T-helper 2 cell (primary cell): ENCODE measurements at regions not wholly inside any gene's neighbourhood (a gene's known extent, or its start where the extent isn't known, plus 50 kb on each side); places are given as distances from the start of the nearest gene placed in this dataset.
"Not testable (repeated sequence)": the region's sequence is repeated elsewhere in the genome, so short reads cannot be mapped to it uniquely, and the experiment has no call there.

Experiments
- DNase-seq, 5 experiments: peaks; one replicate each; pipeline versions ENCODE4 v3.0.0 to v3.0.0-alpha.2; 2012 to 2022

DNA sequence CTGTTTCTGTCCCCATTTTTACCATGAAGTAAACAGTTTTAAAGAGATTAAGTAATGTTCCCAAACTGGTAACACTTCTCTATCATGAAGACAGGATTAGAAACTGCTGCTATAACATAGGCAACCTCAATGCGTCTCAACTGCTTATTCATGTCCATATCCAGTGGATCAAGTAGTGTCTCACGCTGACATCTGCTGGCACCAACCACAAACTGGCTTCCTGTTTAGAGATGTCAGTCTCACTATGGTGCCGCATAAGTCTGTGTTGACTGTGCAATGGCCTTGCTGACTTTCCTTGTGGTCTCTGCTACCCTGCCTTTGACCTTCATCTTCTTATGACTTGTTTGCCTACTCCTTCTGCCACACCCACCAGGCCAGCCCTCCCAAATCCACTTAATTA, 369.6 kb upstream of the DPP6 start:
- DNase-seq: peak in 1 of 5 experiments; percentile 9

- DNase-seq: no peak
Observed at GRCh38 chr7:153696242-153696641, 356.0 kb upstream of the DPP6 start.

GRCh38 chr7:153698046-153698445, 354.2 kb upstream of the DPP6 start:
- DNase-seq: no peak

GRCh38 chr7:153701678-153702077, 350.5 kb upstream of the DPP6 start:
- no peak for DNase-seq

- DNase-seq: not testable (repeated sequence)
Observed at GRCh38 chr7:153723892-153724291, 328.3 kb upstream of the DPP6 start.

DNA sequence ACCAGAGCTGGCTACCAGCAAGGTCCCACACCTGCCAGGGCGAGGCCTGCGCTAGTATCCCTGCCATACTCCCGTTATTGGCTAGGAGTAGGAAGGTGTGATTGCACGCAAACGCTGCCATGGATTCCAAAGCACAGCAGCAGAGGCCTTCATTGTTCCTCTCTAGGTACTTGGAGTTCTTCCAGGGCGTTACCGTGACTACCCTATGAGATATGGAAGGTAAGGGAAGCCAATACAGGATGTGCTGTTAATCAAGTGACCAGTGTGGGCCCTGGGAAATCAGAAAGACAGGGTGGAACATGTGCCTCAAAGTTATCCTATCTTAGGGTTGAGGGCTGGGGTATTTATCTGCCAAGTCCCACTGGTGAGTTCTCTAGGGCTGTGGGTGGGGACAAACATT, 320.7 kb upstream of the DPP6 start:
- not testable (repeated sequence) for DNase-seq

- not testable (repeated sequence) for DNase-seq
Observed at GRCh38 chr7:153743434-153743833, 308.8 kb upstream of the DPP6 start.

- not testable (repeated sequence) for DNase-seq
Observed at GRCh38 chr7:153747969-153748368, 304.2 kb upstream of the DPP6 start.

GRCh38 chr7:153748885-153749284, 303.3 kb upstream of the DPP6 start:
- not testable (repeated sequence) for DNase-seq

GRCh38 chr7:153765869-153766268, 286.3 kb upstream of the DPP6 start:
- DNase-seq: not testable (repeated sequence)

GRCh38 chr7:153766926-153767325, 285.3 kb upstream of the DPP6 start:
- DNase-seq: not testable (repeated sequence)

- peak in 1 of 5 experiments; percentile 10 for DNase-seq
Observed at GRCh38 chr7:153772966-153773365, 279.2 kb upstream of the DPP6 start.

- DNase-seq: not testable (repeated sequence)
Observed at GRCh38 chr7:153776940-153777339, 275.3 kb upstream of the DPP6 start.

GRCh38 chr7:153797363-153797762, 254.8 kb upstream of the DPP6 start:
- DNase-seq: not testable (repeated sequence)

DNA sequence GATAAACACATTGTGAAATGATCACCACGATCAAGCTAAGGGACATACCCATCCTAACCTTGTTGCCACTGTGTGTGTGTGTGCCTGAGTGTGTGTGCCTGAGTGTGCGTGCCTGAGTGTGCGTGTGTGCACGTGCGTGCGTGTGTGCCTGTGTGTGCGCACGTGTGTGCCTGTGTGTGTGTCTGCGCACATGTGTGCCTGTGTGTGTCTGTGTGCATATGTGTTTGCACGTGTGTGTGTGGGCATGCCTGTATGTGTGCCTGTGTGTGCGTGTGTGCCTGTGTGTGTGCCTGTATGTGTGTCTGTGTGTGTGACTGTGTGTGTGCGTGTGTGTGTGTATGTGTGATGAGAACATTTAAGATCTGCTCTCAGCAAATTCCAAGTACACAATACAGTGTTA, 244.1 kb upstream of the DPP6 start:
- DNase-seq: no peak

DNA sequence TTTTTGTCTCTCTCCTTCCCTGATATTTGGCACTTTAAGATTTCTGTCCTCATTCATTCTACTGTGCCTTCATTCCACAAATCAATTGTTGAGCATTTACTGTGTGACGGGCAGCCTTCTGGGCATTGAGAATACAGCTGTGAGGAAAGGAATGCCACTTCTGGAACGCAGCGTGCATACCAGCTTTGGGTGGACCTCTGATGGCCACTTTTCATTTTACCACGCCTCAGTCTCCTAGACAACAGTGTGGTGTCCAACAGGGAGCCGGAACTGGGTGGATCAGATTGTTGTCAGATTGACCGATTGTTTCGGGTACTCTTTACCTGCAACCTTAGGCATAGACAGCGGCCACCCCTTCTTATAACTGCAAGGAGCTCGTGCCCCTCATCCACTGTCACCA, 222.7 kb upstream of the DPP6 start:
- no peak for DNase-seq

DNA sequence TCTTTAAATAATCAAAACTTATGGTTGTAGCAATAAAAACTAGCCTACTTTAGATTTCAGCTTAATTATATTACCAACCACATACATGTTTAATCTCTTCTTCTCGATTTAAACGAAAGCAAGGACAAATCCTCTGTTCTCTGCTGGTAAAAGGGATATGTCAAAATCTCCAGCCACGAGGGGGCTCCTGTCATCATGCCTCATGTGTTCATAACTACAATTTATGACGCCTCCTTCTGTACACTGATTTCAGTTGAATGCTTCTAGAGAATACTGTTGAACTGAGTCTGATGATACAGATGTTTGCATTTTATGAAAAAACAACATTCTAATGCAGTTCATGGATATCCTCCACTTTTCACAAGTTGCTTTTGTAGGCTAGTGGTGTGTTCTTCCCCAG, 220.0 kb upstream of the DPP6 start:
- DNase-seq: no peak

GRCh38 chr7:153835103-153835502, 217.1 kb upstream of the DPP6 start:
- no peak for DNase-seq

- no peak for DNase-seq
Observed at GRCh38 chr7:153835712-153836265, 216.4 kb upstream of the DPP6 start.

DNA sequence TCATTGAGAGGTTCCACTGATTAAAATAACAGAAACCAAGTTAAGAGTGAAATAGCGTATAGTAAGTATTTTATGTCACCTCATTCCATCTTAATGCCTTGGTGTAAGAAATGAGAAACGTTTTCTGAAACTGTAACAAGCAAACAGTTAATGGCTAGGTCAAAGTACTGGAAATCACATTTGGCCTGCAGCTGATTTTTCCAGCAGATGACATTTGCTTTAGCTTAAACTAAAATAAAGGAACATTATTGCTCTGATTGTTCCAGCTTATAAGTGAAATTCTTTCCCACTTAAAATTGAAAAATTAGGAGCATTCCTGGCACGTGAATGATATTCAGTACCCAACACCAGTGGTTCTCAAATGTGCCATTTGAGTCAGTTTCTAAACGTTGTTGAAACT, 213.6 kb upstream of the DPP6 start:
- no peak for DNase-seq

GRCh38 chr7:153840861-153841260, 211.3 kb upstream of the DPP6 start:
- DNase-seq: no peak

DNA sequence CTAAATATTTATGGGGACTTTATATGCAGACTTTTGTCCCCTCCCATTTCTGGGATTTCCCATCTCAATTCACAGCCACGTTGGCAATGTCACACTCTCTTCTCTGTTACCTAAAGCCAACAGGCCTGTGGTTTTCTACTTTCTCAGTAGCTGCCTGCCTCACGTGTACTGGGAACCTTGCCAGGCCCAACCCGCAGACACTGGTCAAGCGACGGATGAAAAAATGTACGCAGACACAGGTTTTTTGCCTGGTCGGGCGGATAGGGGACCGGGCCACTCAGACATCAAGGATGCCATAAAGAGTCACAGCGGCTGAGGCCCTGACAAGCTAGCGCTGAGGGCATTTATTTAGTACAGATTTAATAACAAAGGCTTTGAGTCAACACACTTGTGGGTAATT, 204.4 kb upstream of the DPP6 start:
- no peak for DNase-seq

DNA sequence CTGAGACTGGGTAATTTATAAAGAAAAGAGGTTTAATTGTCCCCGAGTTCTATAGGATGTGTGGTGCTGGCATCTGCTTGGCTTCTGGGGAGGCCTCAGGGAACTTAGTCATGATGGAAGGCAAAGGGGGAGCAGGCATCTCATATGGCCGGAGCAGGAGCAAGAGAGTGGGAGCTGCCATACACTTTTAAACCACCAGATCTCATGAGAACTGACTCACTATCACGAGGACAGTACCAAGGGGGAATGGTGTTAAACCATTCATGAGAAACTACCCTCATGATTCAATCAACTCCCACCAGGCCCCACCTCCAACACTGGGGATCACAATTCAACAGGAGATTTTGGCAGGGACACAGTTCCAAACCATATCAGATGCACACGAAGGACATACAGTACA, 199.9 kb upstream of the DPP6 start:
- DNase-seq: no peak

DNA sequence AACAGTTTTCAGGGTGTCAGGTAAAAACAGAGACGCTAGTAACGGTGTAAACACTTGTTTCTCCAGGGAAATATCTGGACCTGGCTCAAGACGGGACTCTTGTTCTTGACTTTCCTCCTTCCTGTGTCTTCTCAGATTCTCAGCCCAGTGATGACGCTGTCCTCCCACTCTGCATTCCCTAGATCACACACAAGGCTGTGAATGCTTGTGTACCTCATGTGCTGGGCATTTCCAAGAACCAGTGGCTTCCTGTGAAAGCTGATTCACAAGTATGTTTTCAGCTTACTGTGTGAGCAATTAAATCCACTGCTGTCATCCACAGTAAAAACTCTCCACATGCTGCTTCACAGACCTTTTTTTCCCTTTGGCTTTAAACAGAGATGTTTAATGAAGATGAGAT, 193.8 kb upstream of the DPP6 start:
- DNase-seq: no peak

DNA sequence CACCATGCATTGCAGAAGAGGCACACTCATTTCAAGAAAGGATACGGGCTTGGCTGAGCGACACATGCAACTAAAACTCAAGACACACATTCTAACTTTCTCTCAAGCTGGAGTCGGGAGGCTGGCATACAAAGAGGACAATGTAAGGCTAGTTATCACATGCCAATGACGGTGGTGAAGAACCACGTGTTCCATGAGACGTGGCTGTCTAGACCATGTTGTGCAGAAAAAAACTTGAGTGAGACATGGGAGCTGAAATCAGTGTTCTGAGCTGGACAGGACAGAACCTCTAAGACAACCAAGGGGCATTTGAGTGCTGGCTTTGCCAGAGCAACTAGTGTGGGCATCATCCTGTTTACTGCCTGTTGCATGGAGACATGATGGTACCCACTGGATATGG, 193.0 kb upstream of the DPP6 start:
- DNase-seq: no peak
